Activated naive CD8-positive, alpha-beta T cell (primary cell): ENCODE measurements at regions not wholly inside any gene's neighbourhood (a gene's known extent, or its start where the extent isn't known, plus 50 kb on each side); places are given as distances from the start of the nearest gene placed in this dataset.

Source experiments
- H3K27ac Mint-ChIP-seq: one replicate; pipeline ENCODE4 v1.8.0; 2021; ENCODE audit warnings: mixed read lengths
- H3K27me3 Mint-ChIP-seq: one replicate; pipeline ENCODE4 v1.8.0; 2021; ENCODE audit warnings: mixed read lengths
- H3K36me3 Mint-ChIP-seq: one replicate; pipeline ENCODE4 v1.8.0; 2021; ENCODE audit warnings: mixed read lengths
- H3K4me1 Mint-ChIP-seq: one replicate; pipeline ENCODE4 v1.8.0; 2021; ENCODE audit warnings: low read depth, mixed read lengths
- H3K4me3 Mint-ChIP-seq: one replicate; pipeline ENCODE4 v1.8.0; 2021; ENCODE audit warnings: mild to moderate bottlenecking, mixed read lengths
- H3K9me3 Mint-ChIP-seq: one replicate; pipeline ENCODE4 v1.8.0; 2021; ENCODE audit warnings: low read depth, mixed read lengths

DNA sequence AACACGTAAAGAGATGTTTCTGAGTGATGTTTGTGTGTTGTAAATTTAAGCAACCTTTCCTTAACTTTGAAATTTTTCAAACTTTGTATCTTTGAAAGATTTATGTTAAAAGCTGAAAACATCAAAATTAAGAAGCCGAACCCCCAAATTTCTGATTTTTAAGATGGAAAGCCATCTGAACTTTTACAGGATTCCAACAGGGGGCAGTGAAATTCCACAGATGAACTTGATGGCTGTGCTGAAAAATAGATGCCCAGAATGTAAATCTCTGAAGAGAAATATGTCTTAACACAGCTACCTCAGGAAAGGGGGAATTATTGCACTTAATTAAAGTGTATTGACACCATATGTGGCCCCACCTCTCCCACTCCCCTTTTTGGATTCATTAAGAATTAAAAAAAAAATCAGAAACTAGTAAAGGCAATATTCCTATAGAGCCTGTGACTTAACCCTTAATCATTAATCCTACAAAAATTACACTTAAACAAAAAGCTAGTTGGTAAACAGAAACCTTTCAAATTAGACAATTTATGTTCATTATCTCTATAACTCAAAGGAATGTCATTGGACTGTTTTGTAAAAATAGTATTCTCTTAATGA is 597.9 kb downstream of the KCNJ2 start:
- peaks cover 3% of the 10 kb centered on the region for H3K9me3 Mint-ChIP-seq

DNA sequence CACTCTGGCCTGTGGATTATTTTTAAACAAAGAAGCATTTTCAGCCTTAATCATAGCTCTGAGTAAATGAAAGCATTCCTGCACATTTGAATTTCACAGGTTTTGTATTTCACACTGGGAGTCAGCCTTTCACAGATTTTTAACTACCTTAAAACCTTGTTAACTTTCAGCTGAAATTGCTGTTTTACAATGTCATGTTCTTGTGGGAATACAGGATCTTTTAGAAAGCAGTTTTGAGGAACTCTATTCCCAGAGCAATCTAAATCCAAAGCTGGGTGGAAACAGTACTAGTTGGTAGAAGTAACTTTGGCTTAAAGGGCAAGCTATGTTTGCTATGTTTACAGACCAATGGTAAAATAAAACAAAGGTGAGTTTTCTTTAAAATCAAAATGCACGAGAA is 600.6 kb downstream of the KCNJ2 start:
- Mint-ChIP-seq H3K27ac (no peak overlapping the region), H3K27me3 (no peaks in the 10 kb centered on the region), H3K4me3 (no peak overlapping the region), H3K36me3 (no peaks in the 10 kb centered on the region), H3K4me1 (no peaks in the 10 kb centered on the region), H3K9me3 (peaks cover 3% of the 10 kb centered on the region)

More for the DNA sequence above, 597.9 kb downstream of the KCNJ2 start:
- H3K27ac Mint-ChIP-seq: no peak overlapping the region
- no peak overlapping the region for H3K4me3 Mint-ChIP-seq
- no peaks in the 10 kb centered on the region for H3K27me3 Mint-ChIP-seq
- no peaks in the 10 kb centered on the region for H3K36me3 Mint-ChIP-seq
- H3K4me1 Mint-ChIP-seq: no peaks in the 10 kb centered on the region

DNA sequence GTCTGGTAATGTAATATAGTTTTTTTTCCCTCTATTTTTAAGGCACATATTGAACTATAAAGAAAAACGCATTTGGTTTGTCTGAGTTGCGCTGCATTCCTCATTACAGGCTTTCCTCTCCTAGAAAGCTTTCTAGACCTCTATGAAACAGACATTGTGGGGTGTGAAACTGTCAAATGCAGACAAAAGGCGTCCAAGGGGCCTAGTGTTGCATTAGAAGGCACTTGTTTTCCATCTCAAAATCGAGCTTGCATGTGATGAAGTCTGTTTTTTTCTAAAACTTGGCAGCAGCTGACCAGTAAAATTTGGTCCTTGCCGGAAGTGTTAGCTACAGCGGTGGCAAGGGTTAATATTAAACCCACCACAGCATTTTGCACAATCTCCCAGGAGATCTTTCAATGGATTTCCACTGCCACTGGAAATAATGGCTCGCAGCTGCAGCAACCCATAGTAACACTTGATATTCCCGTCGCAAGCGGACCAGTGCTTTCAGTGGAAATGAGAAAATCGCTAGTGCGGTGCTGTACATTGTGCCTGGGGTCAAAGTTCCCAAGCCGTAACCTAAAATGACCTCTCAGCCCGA is 602.6 kb downstream of the KCNJ2 start:
- Mint-ChIP-seq H3K4me3 (no peak overlapping the region), H3K4me1 (no peaks in the 10 kb centered on the region), H3K9me3 (no peaks in the 10 kb centered on the region), H3K27me3 (no peaks in the 10 kb centered on the region), H3K27ac (no peak overlapping the region), H3K36me3 (no peaks in the 10 kb centered on the region)

- Mint-ChIP-seq H3K27me3 (no peaks in the 10 kb centered on the region), H3K9me3 (no peaks in the 10 kb centered on the region), H3K4me1 (no peaks in the 10 kb centered on the region), H3K36me3 (no peaks in the 10 kb centered on the region), H3K4me3 (no peak overlapping the region), H3K27ac (no peak overlapping the region)
Measured at GRCh38 chr17:70772761-70773160, 603.4 kb downstream of the KCNJ2 start.

GRCh38 chr17:70773258-70773657 is 603.9 kb downstream of the KCNJ2 start:
- Mint-ChIP-seq H3K9me3 (no peaks in the 10 kb centered on the region), H3K27ac (no peak overlapping the region), H3K27me3 (no peaks in the 10 kb centered on the region), H3K4me1 (no peaks in the 10 kb centered on the region), H3K36me3 (no peaks in the 10 kb centered on the region), H3K4me3 (no peak overlapping the region)

GRCh38 chr17:70774339-70775117 is 605.2 kb downstream of the KCNJ2 start:
- Mint-ChIP-seq H3K9me3 (no peaks in the 10 kb centered on the region), H3K4me1 (no peaks in the 10 kb centered on the region), H3K36me3 (no peaks in the 10 kb centered on the region)

DNA sequence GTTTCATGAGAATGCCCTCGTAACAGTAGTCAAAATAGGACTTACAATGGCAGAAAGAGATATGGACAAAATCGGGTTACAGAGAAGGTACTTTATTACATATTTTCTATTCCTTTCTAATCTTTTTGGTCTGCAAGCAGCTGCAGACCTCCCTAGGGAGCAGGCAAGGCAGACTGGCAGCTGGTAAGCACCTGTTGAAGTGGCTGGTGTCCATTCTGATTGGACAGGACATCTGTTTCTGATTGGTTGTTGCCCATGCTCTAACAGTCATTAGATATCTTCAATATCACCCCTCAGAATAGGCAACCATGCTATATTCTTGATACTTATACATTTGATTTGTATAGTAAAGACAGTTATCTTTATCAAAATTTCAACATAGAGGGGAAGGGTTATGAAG is 606.3 kb downstream of the KCNJ2 start:
- Mint-ChIP-seq H3K27me3 (no peaks in the 10 kb centered on the region), H3K36me3 (no peaks in the 10 kb centered on the region), H3K4me1 (no peaks in the 10 kb centered on the region), H3K9me3 (no peaks in the 10 kb centered on the region), H3K27ac (no peak overlapping the region), H3K4me3 (no peak overlapping the region)

More at GRCh38 chr17:70774339-70775117, 605.2 kb downstream of the KCNJ2 start:
- H3K4me3 Mint-ChIP-seq: no peak overlapping the region
- no peak overlapping the region for H3K27ac Mint-ChIP-seq
- H3K27me3 Mint-ChIP-seq: no peaks in the 10 kb centered on the region

DNA sequence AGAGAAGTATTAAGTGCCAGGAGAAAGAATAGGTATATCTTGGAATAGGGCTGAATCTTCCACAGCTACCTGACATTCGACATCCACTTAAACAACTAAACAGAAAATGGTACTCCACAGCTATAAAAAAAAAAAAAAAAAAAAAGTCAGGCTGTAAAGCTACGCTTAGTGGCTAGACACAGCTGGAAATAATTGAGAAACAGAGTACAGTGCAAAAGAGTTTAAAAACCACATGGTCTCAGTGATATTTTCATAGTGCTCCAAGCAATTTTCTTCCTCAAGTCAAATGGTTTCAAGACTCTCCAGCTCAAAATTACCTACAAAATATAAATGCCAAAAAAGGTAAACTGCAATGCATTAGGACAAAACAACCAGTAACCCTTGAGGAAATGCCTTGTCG is 607.1 kb downstream of the KCNJ2 start:
- Mint-ChIP-seq H3K27ac (no peak overlapping the region), H3K4me1 (no peaks in the 10 kb centered on the region), H3K4me3 (no peak overlapping the region), H3K9me3 (no peaks in the 10 kb centered on the region), H3K27me3 (no peaks in the 10 kb centered on the region), H3K36me3 (no peaks in the 10 kb centered on the region)

- Mint-ChIP-seq H3K36me3 (no peaks in the 10 kb centered on the region), H3K27me3 (no peaks in the 10 kb centered on the region), H3K4me3 (no peak overlapping the region), H3K4me1 (no peaks in the 10 kb centered on the region), H3K27ac (no peak overlapping the region), H3K9me3 (no peaks in the 10 kb centered on the region)
Measured at GRCh38 chr17:70780031-70780430, 610.7 kb downstream of the KCNJ2 start.

DNA sequence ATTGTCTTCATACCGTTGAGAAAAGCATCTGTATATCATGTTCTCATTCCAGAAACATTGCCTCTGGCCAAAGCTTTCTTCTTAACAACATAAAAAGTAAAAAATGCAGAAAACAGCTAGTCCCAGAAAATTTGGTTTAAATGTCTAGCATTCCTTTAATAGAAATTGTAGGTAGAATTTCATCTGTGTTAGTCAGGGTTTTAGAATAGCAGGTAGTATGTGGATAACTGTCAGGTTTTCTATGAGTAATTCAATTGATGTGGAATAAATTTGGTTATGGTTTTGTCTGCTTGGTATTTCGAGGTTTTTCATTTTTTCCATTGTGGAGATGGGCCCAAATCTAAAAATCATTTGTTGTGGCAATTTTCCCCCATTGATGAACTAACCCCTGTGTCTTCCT is 616.7 kb downstream of the KCNJ2 start:
- Mint-ChIP-seq H3K27me3 (no peaks in the 10 kb centered on the region), H3K4me1 (no peaks in the 10 kb centered on the region), H3K36me3 (no peaks in the 10 kb centered on the region), H3K27ac (no peak overlapping the region), H3K9me3 (peaks cover 6% of the 10 kb centered on the region), H3K4me3 (no peak overlapping the region)

DNA sequence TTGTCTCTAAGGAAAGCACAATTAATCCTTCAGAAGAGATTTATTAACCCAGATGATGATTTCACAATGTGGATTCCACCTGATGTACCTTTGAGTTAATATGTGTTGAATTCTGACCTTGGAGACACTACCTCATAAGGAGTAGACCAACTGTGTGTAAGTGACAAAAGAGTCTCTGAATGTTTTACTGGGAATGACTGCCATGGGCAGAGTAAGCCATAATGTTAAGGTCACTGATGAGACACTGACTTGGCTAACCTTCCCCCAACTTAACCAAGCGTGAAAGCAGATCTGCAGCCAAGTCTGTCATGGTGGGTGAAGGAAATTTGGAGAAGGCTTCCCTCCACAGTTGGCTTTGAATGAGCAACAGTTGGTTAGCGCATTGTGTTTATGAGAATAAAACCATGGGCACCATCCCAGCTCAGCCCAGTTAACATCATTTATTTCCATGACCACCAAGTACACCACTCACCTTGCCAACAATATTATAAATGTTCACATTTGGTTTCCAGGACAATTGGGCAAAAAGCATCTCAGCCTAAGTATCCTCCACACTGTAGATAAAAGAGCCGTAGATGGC is 618.5 kb downstream of the KCNJ2 start:
- Mint-ChIP-seq H3K4me3 (no peak overlapping the region), H3K9me3 (peaks cover 6% of the 10 kb centered on the region), H3K27ac (no peak overlapping the region), H3K27me3 (no peaks in the 10 kb centered on the region), H3K4me1 (no peaks in the 10 kb centered on the region), H3K36me3 (no peaks in the 10 kb centered on the region)

GRCh38 chr17:70791748-70792443 is 622.6 kb downstream of the KCNJ2 start:
- no peak overlapping the region for H3K27ac Mint-ChIP-seq
- no peaks in the 10 kb centered on the region for H3K4me1 Mint-ChIP-seq
- no peak overlapping the region for H3K4me3 Mint-ChIP-seq
- no peaks in the 10 kb centered on the region for H3K27me3 Mint-ChIP-seq
- H3K9me3 Mint-ChIP-seq: peaks cover 6% of the 10 kb centered on the region
- no peaks in the 10 kb centered on the region for H3K36me3 Mint-ChIP-seq

DNA sequence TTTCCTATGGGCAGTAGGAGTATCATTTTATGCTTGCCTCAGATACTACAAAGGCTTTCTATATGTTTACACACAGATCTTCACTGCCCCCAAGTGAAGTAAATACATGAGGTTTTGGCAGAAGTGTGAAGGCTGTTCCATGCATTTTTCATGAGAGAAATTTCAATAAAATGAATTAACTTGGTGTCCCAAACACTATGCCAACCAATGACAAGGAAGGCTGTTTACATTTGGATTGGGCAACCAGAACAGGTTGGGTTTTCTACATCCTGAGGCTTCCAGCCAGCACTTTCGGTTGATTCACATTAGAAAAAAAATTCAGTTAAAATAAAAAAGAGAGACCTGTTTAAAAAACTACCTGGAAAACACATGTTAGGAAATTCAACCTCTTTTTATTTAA is 625.4 kb downstream of the KCNJ2 start:
- Mint-ChIP-seq H3K4me1 (no peaks in the 10 kb centered on the region), H3K9me3 (peaks cover 3% of the 10 kb centered on the region), H3K36me3 (no peaks in the 10 kb centered on the region), H3K27ac (no peak overlapping the region), H3K4me3 (no peak overlapping the region), H3K27me3 (no peaks in the 10 kb centered on the region)

DNA sequence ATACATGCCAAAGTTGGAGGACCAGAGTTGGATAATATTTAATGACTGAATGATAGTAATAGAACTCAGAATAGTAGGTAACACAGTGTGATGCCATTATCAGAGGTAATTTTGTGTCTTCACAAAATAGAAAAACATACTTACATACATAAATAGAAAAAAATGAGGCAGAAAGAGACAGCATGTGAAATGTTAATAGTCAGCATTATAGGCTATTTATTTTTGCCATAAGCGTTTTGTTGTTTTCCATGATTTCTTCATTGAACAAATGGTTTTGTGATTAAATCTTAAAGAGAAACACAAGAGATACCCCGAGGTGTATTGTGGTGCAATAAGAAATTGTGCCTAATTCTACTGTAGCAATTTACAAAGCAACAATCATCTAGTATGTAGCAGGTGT is 626.3 kb downstream of the KCNJ2 start:
- H3K27ac Mint-ChIP-seq: no peak overlapping the region
- H3K9me3 Mint-ChIP-seq: no peaks in the 10 kb centered on the region
- no peak overlapping the region for H3K4me3 Mint-ChIP-seq
- H3K4me1 Mint-ChIP-seq: no peaks in the 10 kb centered on the region
- no peaks in the 10 kb centered on the region for H3K27me3 Mint-ChIP-seq
- no peaks in the 10 kb centered on the region for H3K36me3 Mint-ChIP-seq

- H3K4me3 Mint-ChIP-seq: no peak overlapping the region
- H3K27me3 Mint-ChIP-seq: no peaks in the 10 kb centered on the region
- no peaks in the 10 kb centered on the region for H3K9me3 Mint-ChIP-seq
- H3K36me3 Mint-ChIP-seq: no peaks in the 10 kb centered on the region
- no peak overlapping the region for H3K27ac Mint-ChIP-seq
- no peaks in the 10 kb centered on the region for H3K4me1 Mint-ChIP-seq
Measured at GRCh38 chr17:70796757-70797156, 627.4 kb downstream of the KCNJ2 start.
